H1 (cell line): ENCODE measurements at regions not wholly inside any gene's neighbourhood (a gene's known extent, or its start where the extent isn't known, plus 50 kb on each side); places are given as distances from the start of the nearest gene placed in this dataset.

Experiments
- ASH2L ChIP-seq: fragments of 200-600, 300-600 bp; sonication (generic); IDR thresholded peaks from one replicate; pipeline ENCODE4 v1.7.1; 2017; ENCODE audit warnings: low read length
- BRCA1 ChIP-seq: IDR thresholded peaks from 2 replicates; pipeline ENCODE4 v1.6.1; 2012; ENCODE audit warnings: low read depth, low read length, improper control_type of control experiment
- CEBPB ChIP-seq: IDR thresholded peaks from 2 replicates; pipeline ENCODE4 v1.6.1; 2012; ENCODE audit warnings: low read depth, low read length
- EZH2 ChIP-seq: fragments of 200-600 bp; sonication (generic); IDR thresholded peaks from 2 replicates; pipeline ENCODE4 v1.7.1; 2012; ENCODE audit warnings: low read depth, mild to moderate bottlenecking, moderate library complexity, low read length, inconsistent platforms; ENCODE audit not compliant: severe bottlenecking
- FOSL1 ChIP-seq: IDR thresholded peaks from 2 replicates; pipeline ENCODE4 v1.6.1; 2011; ENCODE audit warnings: mild to moderate bottlenecking, low read depth, low read length, moderate library complexity; ENCODE audit not compliant: insufficient read depth
- GABPA ChIP-seq: IDR thresholded peaks from 2 replicates; pipeline ENCODE4 v1.6.1; 2011; ENCODE audit warnings: mild to moderate bottlenecking, low read length, moderate library complexity, borderline replicate concordance; ENCODE audit not compliant: insufficient read depth
- POLR2A ChIP-seq, 2 experiments: IDR thresholded peaks; 1 replicate in 1 of 2; 2 replicates in 1 of 2; pipeline ENCODE4 v1.6.1; 2011; ENCODE audit warnings: low read depth in 2 of 2, low read length in 2 of 2, mild to moderate bottlenecking in 2 of 2; ENCODE audit errors: control extremely low read depth in 1 of 2
- POLR2AphosphoS5 ChIP-seq: IDR thresholded peaks from 2 replicates; pipeline ENCODE4 v1.6.1; 2011; ENCODE audit warnings: low read depth, low read length
- TAF1 ChIP-seq: IDR thresholded peaks from 2 replicates; pipeline ENCODE4 v1.6.1; 2011; ENCODE audit warnings: mild to moderate bottlenecking, low read depth, low read length
- TEAD4 ChIP-seq: IDR thresholded peaks from 2 replicates; pipeline ENCODE4 v1.6.1; 2012; ENCODE audit warnings: low read depth, low read length, inconsistent platforms, mixed read lengths
- TF ChIP-seq, protein P1 (sequence below): IDR thresholded peaks from 2 replicates; pipeline ENCODE4 v1.6.1; 2012; ENCODE audit warnings: inconsistent platforms
- TF ChIP-seq, protein P2 (sequence below), 3 experiments: IDR thresholded peaks; 1 replicate in 2 of 3; 2 replicates in 1 of 3; pipeline versions ENCODE4 v1.5.1 to v1.6.1; 2011; ENCODE audit warnings: low read length in 3 of 3, mild to moderate bottlenecking in 3 of 3, inconsistent platforms in 2 of 3, low read depth in 1 of 3, moderate library complexity in 1 of 3; ENCODE audit not compliant: insufficient read depth in 1 of 3; ENCODE audit errors: control extremely low read depth in 1 of 3

GRCh38 chr22:49302530-49302929, 525.1 kb downstream of the BRD1 start:
- no peak for TF ChIP-seq TAF1
- no peak for TF ChIP-seq GABPA
- TF ChIP-seq, protein P1, sequence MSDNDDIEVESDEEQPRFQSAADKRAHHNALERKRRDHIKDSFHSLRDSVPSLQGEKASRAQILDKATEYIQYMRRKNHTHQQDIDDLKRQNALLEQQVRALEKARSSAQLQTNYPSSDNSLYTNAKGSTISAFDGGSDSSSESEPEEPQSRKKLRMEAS = no peak
- no peak for TF ChIP-seq EZH2
- TF ChIP-seq POLR2AphosphoS5 = no peak
- TF ChIP-seq POLR2A (IDR thresholded peaks at IDR 0.05; ENCODE audit: control extremely low read depth in 1 of 2, low read depth in 2 of 2, low read length in 2 of 2) = no peak
- TF ChIP-seq, protein P2, sequence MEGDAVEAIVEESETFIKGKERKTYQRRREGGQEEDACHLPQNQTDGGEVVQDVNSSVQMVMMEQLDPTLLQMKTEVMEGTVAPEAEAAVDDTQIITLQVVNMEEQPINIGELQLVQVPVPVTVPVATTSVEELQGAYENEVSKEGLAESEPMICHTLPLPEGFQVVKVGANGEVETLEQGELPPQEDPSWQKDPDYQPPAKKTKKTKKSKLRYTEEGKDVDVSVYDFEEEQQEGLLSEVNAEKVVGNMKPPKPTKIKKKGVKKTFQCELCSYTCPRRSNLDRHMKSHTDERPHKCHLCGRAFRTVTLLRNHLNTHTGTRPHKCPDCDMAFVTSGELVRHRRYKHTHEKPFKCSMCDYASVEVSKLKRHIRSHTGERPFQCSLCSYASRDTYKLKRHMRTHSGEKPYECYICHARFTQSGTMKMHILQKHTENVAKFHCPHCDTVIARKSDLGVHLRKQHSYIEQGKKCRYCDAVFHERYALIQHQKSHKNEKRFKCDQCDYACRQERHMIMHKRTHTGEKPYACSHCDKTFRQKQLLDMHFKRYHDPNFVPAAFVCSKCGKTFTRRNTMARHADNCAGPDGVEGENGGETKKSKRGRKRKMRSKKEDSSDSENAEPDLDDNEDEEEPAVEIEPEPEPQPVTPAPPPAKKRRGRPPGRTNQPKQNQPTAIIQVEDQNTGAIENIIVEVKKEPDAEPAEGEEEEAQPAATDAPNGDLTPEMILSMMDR (IDR thresholded peaks at IDR 0.05; ENCODE audit: control extremely low read depth in 1 of 3, insufficient read depth in 1 of 3, low read depth in 1 of 3, low read length in 3 of 3) = no peak
- no peak for TF ChIP-seq TEAD4
- no peak for TF ChIP-seq BRCA1
- no peak for TF ChIP-seq FOSL1
- no peak for TF ChIP-seq ASH2L
- no peak for TF ChIP-seq CEBPB
